G401 (cell line): ENCODE measurements at regions not wholly inside any gene's neighbourhood (a gene's known extent, or its start where the extent isn't known, plus 50 kb on each side); places are given as distances from the start of the nearest gene placed in this dataset.

Experiments
- DNase-seq: peaks from one replicate; pipeline ENCODE4 v3.0.0-alpha.2; 2015; ENCODE audit warnings: low spot score
- in situ Hi-C: cut with HindIII; loops from 2 replicates; pipeline ENCODE4 v1.10.0; 2016; ENCODE audit warnings: low sequenced_read_pairs, mixed read lengths

DNA sequence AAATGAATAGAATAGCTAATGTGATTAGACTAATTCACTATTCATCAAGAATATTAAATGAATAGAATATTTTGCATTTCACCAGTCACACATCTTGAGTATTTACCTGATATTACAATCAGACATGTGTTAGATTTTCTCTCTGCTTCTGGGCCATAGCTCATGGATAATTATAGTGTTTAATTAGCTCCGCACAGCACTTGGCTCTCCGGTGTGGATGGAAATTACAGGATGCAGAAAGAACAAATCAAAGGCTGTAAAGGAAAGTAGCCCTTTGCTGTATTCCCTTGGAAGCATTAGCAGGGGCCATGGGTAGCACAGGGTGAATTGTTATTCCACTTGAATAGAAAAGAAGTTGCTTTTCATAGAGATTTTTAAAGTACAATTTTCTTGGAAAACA lies 320.3 kb upstream of the SORL1-AS1 start:
- in situ Hi-C loops: no loop called here

DNA sequence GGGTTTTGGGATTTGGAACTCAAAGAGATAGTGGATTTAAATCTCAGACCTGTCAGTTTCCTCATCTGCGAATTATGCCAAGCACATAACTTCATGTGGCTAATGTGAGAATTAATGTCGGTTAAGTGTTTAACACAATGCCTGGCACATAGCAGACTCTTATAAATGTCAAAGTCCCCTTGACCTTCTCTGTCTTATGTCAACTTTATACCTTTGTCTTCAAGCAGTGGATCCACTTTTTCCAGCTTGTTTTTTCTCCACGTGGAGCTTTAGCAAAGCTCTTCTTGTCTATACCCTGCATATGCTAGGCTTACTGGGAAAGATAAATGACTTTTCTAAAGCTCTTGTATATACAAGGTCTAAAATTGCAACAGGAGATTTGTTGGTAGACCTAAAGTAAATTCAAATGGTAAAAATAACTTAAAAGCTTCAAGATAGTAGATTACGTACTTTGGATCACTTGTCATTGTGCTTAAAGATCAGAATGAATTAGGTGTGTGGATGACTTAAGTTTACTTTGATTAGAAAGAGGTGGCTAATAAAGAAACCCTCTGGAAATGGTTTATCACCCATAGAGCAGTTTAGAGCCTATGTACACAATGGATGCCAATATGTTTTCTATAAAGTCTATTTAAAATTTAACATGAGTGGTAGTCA lies 318.3 kb upstream of the SORL1-AS1 start:
- in situ Hi-C loops: no loop called here
- DNase-seq: no peak

More for the DNA sequence above, 320.3 kb upstream of the SORL1-AS1 start:
- no peak for DNase-seq

DNA sequence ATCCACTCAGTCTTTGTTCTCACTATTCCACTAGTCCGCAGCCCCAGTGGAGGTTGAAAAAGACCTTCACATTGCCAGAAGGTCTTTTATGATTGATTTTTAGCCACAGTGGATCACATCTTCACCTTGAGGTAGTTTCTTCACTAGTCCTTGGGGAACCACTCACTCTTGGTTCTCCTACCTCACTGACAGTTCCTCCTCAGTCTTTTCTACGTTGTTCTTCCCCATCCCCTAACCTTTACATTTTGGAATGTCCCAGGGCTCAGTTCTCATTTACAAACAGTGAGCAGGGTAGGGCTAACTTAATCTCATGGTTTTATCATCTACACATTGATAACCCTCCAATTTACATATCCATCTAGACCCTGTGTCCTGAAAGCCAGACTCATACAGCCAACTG lies 316.4 kb upstream of the SORL1-AS1 start:
- in situ Hi-C loops: no loop called here
- no peak for DNase-seq

DNA sequence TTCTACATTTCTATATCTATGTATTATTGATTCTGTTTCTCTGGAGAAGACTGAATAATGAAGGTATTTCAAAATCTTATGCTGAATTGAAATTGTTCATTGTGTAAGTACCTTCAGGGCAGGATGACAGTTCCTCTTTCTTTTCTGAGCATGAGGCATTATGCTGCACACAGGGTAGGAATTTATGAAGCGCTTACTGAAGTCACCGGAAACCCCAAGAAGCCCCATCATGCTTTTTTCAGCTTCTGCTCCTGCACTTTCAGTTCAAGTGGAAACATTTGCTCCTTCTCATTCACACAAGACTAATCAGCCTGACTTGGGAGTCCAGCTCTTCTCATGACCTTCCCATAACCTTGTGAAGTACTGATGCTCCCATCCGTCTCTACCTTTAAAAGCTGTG lies 314.7 kb upstream of the SORL1-AS1 start:
- no peak for DNase-seq
- in situ Hi-C loops: no loop called here

DNA sequence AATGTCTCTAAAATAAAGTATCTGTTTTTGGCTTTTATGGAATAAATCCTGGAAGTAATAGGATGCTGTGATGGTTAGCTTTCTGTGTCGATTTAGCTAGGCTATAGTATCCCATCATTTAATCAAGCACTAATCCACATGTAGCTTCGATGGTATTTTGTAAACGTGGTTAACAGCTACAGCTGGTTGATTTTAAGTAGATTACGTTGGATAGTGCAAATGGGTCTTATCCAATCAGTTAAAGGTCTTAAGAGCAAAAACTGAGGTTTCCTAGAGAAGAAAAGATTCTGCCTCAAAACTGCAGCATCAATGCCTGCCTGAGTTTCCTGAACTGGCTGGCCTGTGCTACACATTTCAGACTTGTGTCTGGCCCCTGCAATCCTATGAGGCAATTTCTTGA lies 314.2 kb upstream of the SORL1-AS1 start:
- no peak for DNase-seq
- in situ Hi-C loops: no loop called here

DNA sequence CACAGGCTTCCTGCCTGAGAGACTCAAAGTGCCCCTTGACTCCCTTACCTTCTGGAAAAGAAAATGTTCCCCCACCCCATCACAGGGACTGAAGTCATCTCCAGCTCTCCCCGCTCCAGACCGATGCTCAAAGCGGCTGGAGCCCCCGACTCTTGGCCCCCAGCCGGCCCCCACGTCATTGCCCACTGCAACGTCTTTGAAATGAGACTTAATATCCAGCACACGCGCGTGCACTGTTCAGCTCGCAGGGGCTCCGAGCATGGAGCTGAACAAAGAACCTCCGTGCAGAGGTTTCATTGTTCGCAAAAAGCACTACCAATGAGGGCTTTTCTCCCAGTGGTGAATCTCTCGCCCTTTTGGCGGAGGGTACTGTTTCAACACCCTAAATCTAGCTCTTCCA lies 313.4 kb upstream of the SORL1-AS1 start:
- no peak for DNase-seq
- in situ Hi-C loops: no loop called here

DNA sequence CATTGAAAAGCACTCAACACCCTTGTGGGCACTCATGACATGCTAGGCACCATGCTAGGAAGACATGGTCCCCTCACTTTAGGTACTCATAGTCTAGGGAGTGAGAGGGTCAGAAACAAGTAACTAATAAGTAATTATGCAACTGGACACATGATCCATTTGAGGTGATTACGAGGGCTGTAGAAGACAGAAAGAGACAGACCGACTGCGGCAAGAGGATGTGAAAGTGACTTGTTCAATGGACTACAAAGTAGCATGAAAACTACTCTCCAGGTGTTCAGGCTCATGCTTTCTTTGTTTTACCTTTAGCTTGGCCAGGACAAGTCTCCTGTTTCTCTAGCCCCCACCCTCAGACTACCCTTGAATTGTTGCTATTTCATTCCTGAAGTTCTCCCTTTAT lies 310.8 kb upstream of the SORL1-AS1 start:
- in situ Hi-C loops: no loop called here

DNA sequence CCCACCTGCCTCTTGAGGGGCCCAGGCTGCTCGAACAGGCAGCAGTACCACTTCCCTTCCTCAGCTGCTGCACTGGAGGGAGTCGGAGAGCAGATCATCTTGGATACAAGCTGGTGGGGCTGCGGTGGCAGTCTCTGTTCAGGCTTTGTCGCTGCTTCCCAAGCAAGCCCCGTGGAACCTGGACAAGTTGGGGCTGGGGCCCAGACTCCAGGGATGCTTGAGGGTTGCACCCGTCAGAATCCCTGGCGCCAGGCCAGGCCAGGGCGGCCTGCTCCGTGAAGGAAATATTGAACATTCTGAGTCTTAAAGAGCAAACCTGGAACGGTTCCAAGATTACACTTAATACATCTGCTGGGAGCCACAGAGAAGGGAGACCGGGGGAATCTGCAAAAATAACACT lies 310.1 kb upstream of the SORL1-AS1 start:
- in situ Hi-C loops: no loop called here
- no peak for DNase-seq

More for the DNA sequence above, 310.8 kb upstream of the SORL1-AS1 start:
- DNase-seq: no peak

DNA sequence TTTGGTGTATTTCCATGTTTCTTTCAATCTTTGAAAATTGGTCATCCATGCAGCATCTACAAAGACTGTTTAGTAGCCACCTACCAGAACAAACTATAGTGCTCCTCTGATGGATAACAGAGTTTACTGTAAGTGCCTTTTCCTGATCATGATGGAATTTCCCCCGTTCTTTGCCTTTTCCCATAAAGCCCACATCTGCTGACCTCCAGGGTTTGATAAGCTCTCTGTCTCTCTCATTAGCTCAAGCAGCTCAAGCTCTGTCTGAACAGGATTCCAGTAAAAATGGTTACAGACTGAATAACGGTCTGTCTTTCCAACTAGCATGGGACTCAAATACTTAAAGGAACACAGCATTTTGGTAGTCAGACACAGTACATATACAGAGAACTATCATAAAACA lies 308.4 kb upstream of the SORL1-AS1 start:
- DNase-seq: no peak
- in situ Hi-C loops: no loop called here

DNA sequence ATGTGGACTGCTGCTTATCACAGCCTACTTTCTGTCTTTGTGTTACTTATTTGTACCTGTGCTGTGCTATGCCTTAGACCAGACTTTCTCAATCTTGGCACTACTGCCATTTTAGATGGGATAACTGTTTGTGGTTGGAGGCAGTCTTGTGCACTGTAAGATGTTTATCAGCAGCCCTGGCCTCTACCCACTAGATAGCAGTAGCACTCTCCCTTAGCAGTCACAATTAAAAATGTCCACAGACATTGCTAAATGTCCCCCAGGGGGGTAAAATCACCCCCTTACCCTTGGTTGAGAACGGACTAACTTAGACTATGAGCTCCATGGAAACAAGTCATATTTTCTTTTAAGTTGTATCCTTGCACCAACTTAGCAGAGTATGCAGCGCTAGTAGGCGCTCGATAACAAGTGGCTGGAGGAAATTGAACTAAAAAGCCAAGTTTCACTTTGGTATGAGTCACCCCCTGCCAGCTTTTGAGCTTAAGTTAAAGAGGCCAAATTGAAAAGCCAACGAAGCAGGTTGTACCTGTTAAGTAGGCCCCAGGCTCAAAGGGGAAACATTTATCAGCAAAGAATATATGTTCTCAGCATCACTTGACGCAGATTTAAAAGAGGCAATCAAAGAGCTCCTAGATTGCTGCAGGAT lies 304.8 kb upstream of the SORL1-AS1 start:
- in situ Hi-C loops: no loop called here

DNA sequence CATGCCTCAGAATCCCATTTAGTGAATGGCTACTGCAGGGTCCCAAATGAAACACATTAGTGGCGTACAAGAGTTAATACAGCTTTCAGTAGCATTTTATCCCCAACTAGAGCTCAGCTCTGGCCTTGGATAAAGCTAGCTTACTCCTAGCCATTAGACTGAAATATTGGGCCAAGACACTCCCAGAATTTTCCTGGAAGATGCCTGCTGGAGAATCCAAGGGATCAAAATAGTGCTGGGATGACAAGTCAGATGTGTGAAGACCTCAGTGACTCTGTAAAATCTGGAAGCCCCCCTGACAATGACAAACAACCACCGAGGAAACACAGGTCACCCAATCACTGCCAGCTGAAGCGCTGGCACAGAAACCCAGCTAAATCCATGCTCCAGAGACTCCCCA lies 303.1 kb upstream of the SORL1-AS1 start:
- no peak for DNase-seq
- in situ Hi-C loops: no loop called here

More for the DNA sequence above, 304.8 kb upstream of the SORL1-AS1 start:
- DNase-seq: no peak

DNA sequence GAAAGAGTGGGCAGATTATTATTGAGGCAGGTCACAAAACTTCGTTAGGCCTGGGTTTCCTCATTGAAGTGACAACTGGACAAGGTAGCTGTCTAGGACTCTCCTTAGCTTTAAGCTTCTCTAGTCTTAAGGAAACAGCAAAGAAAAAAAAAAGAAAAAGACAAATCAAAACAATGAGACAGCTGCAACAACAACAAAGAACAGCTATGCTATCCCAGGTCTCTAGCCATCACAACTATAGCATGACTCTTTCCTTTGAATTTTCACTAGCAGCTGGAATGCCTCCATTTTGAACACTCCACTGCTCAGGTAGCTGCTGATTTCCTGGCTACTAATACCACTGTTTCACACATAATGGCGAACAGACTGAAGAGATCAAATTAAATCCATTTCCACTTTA lies 302.4 kb upstream of the SORL1-AS1 start:
- DNase-seq: no peak

DNA sequence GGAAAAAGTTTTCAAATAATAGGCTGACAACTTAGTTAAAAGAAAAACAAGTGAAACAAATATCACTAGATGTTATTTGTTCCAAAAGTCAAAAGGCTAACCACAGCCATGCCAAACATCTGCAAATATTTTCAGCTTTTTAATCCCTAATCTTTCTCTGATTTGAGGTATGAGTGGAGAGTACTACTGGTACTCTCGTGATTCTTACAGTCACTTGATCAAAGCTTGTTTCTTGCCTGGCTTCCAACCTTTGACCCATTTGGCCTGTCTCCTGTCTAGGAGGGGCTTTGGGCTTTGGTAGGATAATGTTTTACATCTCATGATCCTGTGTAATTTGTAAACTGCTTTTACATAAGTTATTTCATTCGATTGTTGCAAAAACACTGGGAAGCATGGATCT lies 301.8 kb upstream of the SORL1-AS1 start:
- in situ Hi-C loops: no loop called here

More for the DNA sequence above, 302.4 kb upstream of the SORL1-AS1 start:
- in situ Hi-C loops: no loop called here

DNA sequence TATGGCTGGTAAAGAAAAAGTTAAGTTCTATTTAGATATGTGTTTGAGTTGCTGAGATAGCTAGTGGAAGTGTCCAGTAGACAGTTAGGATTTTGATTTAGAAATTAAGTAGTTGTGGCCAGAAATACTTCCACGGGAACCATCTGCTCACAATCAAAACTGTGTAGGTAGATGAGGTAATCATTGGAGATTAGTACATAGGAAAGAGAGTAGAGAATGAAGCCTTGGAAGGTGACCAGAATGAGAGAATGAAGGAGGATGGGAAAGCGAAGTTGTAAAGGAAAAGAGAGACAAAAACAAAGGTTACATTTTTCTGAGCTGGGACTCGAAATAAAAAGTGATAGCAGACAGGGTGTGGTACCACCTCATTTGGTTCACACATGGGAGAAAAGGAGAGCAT lies 296.9 kb upstream of the SORL1-AS1 start:
- in situ Hi-C loops: no loop called here
- DNase-seq: no peak

More for the DNA sequence above, 301.8 kb upstream of the SORL1-AS1 start:
- no peak for DNase-seq

DNA sequence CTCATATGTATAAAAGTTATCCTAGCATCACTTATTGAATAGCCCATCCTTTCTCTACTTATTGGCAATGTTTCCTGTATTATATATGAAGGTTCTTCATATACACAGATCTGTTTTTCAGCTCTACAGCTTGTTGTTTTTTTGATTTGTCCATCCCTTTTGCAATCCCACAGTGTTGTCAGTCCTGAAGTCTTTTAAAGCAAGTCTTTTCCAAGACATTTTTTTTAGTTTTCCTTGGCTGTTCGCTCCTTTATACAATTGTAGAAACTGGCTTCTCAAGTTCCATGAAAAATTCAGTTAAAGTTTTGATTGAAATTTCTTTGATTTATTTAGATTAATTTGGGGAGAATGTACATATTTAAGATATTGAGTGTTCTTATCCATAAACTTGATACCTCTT lies 295.3 kb upstream of the SORL1-AS1 start:
- in situ Hi-C loops: no loop called here
- no peak for DNase-seq

DNA sequence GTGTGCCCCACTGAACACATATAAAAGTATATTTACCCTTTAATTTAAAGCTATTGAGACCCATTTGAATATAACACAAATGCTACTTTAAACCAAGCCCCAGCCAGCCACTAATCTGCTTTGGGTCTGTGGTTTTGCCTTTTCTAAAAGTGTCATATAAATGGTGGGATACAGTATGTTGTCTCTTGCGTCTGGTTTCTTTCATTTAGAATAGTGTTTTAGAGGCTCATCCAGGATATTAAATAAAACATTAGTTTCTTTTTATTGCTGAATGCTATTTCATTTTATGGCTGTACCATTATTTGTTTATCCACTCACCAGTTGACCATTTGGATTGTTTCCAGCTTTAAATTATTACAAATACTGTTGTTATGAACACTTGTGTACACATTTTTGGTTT lies 290.5 kb upstream of the SORL1-AS1 start:
- no peak for DNase-seq
- in situ Hi-C loops: no loop called here

DNA sequence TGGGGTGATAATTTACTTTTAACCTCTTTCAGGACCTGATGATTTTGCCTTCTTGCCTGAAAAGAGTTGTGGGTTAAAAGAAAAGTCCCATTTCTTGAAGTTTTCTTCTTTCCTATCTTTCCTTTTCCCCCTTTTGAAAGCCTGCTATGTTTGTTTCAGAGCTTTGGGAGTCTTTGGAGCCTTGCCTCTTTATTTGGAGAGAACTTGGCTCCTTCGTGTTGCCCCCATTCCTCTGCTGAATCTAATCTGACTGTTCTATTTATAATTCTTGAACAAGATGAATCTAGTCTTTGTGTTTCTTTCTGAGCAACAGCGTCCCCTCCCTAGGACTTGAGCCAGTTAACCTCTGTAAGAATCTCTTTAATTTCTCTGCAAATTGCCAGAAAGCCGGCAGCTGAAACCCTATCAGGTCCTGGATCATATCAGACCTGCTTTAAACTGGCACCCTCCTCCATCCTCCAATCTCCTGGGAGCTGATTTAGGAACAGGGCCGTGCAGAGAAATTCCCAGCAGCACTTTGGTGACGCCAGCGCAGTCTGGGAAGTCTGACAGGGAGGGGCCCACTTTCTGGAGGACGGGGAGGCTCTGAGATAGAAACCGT lies 289.1 kb upstream of the SORL1-AS1 start:
- in situ Hi-C loops: no loop called here
- DNase-seq: peak; percentile 9

DNA sequence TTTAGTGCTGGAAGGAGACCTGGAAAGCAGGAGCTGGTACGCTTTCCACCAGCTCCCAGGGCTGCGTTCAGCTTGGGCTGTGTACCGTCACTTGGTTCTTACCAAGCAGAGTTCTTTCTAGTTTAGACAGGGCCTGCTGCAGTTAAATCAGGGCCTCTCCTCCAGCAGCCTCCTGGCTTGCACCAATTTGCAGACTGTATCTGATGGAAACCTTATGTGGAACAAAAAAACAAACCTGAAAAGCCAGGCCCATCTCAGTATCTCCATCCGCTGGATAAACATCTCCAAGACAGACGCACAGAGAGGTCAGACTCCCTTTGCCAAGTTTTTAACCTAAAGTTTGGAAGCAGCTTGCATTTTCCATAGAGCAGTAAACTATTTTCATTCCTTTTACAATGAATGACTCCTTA lies 288.6 kb upstream of the SORL1-AS1 start:
- DNase-seq: no peak
- in situ Hi-C loops: no loop called here

DNA sequence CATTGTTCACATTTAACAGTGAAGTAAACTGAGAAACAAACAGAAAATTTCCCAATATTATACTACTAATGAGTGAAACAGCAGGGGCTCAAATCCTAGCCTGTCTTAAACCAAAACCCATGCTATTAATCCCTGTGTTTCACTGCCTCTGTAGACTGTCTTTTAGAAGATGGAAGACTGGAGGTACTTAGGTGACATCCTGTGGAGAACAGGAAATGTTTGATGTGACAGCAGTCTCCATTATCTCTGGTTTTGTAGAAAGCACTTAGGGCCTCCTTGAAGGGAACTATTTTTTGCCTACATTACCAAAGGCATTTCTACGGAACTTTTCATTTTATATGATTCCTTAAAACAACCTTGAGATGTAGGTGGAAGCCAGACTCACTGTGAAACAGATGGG lies 288.1 kb upstream of the SORL1-AS1 start:
- in situ Hi-C loops: no loop called here

DNA sequence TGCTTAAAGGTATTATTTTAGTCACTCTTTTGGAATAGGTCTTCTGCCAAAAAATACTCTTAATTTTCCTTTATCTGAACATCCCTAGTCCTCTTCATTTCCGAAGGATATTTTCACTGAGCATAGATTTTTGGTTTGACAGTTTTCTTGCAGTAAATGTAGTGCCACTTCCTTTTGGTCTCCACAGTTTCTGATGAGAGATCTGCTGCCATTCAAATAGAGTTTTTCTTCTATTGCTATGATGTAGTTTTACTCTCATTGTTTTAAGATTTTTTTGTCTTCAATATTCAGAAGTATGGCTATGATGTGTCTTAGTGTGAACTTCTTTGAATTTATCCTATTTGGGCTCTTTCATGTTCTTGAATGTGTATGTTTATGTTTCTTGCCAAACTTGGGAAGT lies 281.1 kb upstream of the SORL1-AS1 start:
- no peak for DNase-seq
- in situ Hi-C loops: no loop called here

More for the DNA sequence above, 288.1 kb upstream of the SORL1-AS1 start:
- no peak for DNase-seq

DNA sequence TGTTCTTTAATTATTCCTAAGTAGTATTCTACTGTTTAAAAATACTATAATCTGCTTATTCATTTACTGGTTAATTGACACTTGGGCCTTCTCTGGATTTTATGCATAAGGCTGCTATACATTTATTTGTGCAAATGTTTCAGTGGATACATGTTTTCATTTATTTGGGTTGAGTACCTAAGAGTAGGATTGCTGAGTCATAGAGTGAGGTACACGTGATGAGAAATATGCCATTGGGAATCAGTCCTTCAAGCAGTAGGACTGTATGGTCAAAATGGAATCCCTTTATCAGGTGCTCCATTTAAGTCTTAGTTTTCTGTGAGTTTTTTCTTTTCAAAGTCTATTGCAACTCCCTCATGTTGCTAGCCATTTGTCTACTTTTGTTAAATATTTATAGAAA lies 275.2 kb upstream of the SORL1-AS1 start:
- in situ Hi-C loops: no loop called here
- no peak for DNase-seq
